GM12878 (cell line): ENCODE measurements at regions not wholly inside any gene's neighbourhood (a gene's known extent, or its start where the extent isn't known, plus 50 kb on each side); places are given as distances from the start of the nearest gene placed in this dataset.

ENCODE experiments used
- ATAC-seq: fragments of 200-7000 bp; cut with Tn5 transposase; 3 replicates; pipeline ENCODE4 v1.9.1; 2020; ENCODE audit warnings: mild to moderate bottlenecking, moderate library complexity
- BruUV-seq: library from RNA; stranded (reverse); fragments of 400-500 nt; replicated peaks from 2 replicates; lab custom pipeline; 2021; lab: Mats Ljungman, UMichigan
- CTCF ChIA-PET: fragments of 300-600 bp; sonication (Branson Sonifier 250); formaldehyde crosslinking; extraction: SDS; loops from one replicate; lab custom pipeline; 2021; ENCODE audit warnings: inconsistent platforms; lab: Yijun Ruan, JAX
- POLR2A ChIA-PET: fragments of 350-600 bp; formaldehyde crosslinking; extraction: SDS; loops from one replicate; lab custom pipeline; 2021; ENCODE audit warnings: inconsistent platforms; lab: Charles Lee
- RAD21 ChIA-PET: fragments of 300-600 bp; sonication (Branson Sonifier 250); formaldehyde crosslinking; loops from one replicate; lab custom pipeline; 2023; ENCODE audit warnings: antibody characterized with exemption; ENCODE audit not compliant: unreplicated experiment; lab: Charles Lee
- SMC1A ChIA-PET: fragments of 300-600 bp; sonication (Branson Sonifier 250); formaldehyde crosslinking; loops from one replicate; lab custom pipeline; 2023; ENCODE audit not compliant: unreplicated experiment, uncharacterized antibody; lab: Charles Lee
- DNase-seq: peaks from one replicate; pipeline ENCODE4 v3.0.0-alpha.2; 2011; ENCODE audit warnings: low read depth, low spot score
- FAIRE-seq: peaks from 3 replicates; lab custom pipeline; 2011; peaks lifted over from hg19 to GRCh38; lab: Jason Lieb, UNC
- H2AFZ ChIP-seq: 2 replicates; pipeline ENCODE4 v1.6.0; 2011; ENCODE audit warnings: low read depth, low read length, control low read depth; ENCODE audit not compliant: control insufficient read depth
- H3K27ac ChIP-seq: 2 replicates; pipeline ENCODE4 v1.5.1; 2011; ENCODE audit warnings: control low read depth; ENCODE audit not compliant: control insufficient read depth, insufficient read depth
- H3K27me3 ChIP-seq, 2 experiments: replicated peaks in 1 of 2; 2 replicates each; pipeline versions ENCODE4 v1.6.0 to v1.6.1; 2011; ENCODE audit warnings: low read length in 1 of 2; ENCODE audit not compliant: control insufficient read depth in 2 of 2, insufficient read depth in 2 of 2
- H3K36me3 ChIP-seq, 2 experiments: 2 replicates each; pipeline ENCODE4 v1.5.1; 2011; ENCODE audit warnings: low read length in 1 of 2; ENCODE audit not compliant: control insufficient read depth in 2 of 2, insufficient read depth in 2 of 2
- H3K4me1 ChIP-seq: 2 replicates; pipeline ENCODE4 v1.6.1; 2011; ENCODE audit warnings: mild to moderate bottlenecking, low read length, moderate library complexity, mixed read lengths; ENCODE audit not compliant: control insufficient read depth, insufficient read depth
- H3K4me2 ChIP-seq: 2 replicates; pipeline ENCODE4 v1.6.0; 2011; ENCODE audit warnings: control low read depth; ENCODE audit not compliant: control insufficient read depth, insufficient read depth
- H3K4me3 ChIP-seq: fragments of 200-600 bp; sonication (generic); 2 replicates; pipeline ENCODE4 v1.5.1; 2016
- H3K79me2 ChIP-seq: 2 replicates; pipeline ENCODE4 v1.6.0; 2011; ENCODE audit warnings: low read length; ENCODE audit not compliant: control insufficient read depth, insufficient read depth
- H3K9ac ChIP-seq: 2 replicates; pipeline ENCODE4 v1.8.0; 2011; ENCODE audit warnings: low read length, control low read depth, mixed read lengths; ENCODE audit not compliant: control insufficient read depth, insufficient read depth
- H3K9me3 ChIP-seq: replicated peaks from 3 replicates; pipeline ENCODE4 v1.5.1; 2011; ENCODE audit warnings: mild to moderate bottlenecking, low read length; ENCODE audit not compliant: control insufficient read depth, insufficient read depth
- H4K20me1 ChIP-seq: 2 replicates; pipeline ENCODE4 v1.6.0; 2011; ENCODE audit not compliant: control insufficient read depth, insufficient read depth
- ASH2L ChIP-seq: fragments of 300-600, 200-600 bp; sonication (generic); IDR thresholded peaks from 2 replicates; pipeline ENCODE4 v1.6.1; 2017; ENCODE audit warnings: low read depth, mild to moderate bottlenecking, borderline replicate concordance
- CEBPB ChIP-seq, 2 experiments: fragments of 150-350 bp in 1 of 2; IDR thresholded peaks; 2 replicates each; pipeline ENCODE4 v1.6.1; 2012 to 2014; ENCODE audit warnings: low read depth in 2 of 2, low read length in 2 of 2, borderline replicate concordance in 1 of 2, inconsistent platforms in 1 of 2
- ESRRA ChIP-seq: IDR thresholded peaks from 2 replicates; pipeline ENCODE4 v1.6.1; 2012; ENCODE audit warnings: mild to moderate bottlenecking, low read length, improper control_type of control experiment
- MEF2B ChIP-seq: fragments of 450-650 bp; IDR thresholded peaks from 2 replicates; pipeline ENCODE4 v1.6.1; 2018; ENCODE audit warnings: mild to moderate bottlenecking, moderate library complexity; ENCODE audit not compliant: partially characterized antibody, poor library complexity, severe bottlenecking
- MYB ChIP-seq: fragments of 150-350 bp; IDR thresholded peaks from 2 replicates; pipeline ENCODE4 v1.6.1; 2014; ENCODE audit warnings: mild to moderate bottlenecking, low read depth, low read length, borderline replicate concordance
- NBN ChIP-seq: fragments of 450-650 bp; IDR thresholded peaks from 2 replicates; pipeline ENCODE4 v1.6.1; 2016
- NFXL1 ChIP-seq: fragments of 450-650 bp; IDR thresholded peaks from 2 replicates; pipeline ENCODE4 v1.6.1; 2017; ENCODE audit warnings: antibody characterized with exemption, mild to moderate bottlenecking, borderline replicate concordance
- PAX5 ChIP-seq: IDR thresholded peaks from 2 replicates; pipeline ENCODE4 v1.6.1; 2011; ENCODE audit warnings: low read depth, low read length, borderline replicate concordance
- PML ChIP-seq: IDR thresholded peaks from 2 replicates; pipeline ENCODE4 v1.6.1; 2012; ENCODE audit warnings: low read length, inconsistent platforms
- POLR2AphosphoS2 ChIP-seq: IDR thresholded peaks from 2 replicates; pipeline ENCODE4 v1.6.1; 2011; ENCODE audit warnings: low read depth, mild to moderate bottlenecking, low read length, improper control_type of control experiment, moderate library complexity
- RFX5 ChIP-seq: IDR thresholded peaks from 2 replicates; pipeline ENCODE4 v1.6.1; 2011; ENCODE audit warnings: low read depth, low read length, improper control_type of control experiment
- SMAD5 ChIP-seq: IDR thresholded peaks from 2 replicates; pipeline ENCODE4 v1.6.1; 2016; ENCODE audit warnings: antibody characterized with exemption, low read depth
- SMARCA5 ChIP-seq: fragments of 450-650 bp; IDR thresholded peaks from 2 replicates; pipeline ENCODE4 v1.6.1; 2017; ENCODE audit warnings: mild to moderate bottlenecking
- STAT3 ChIP-seq: IDR thresholded peaks from 2 replicates; pipeline ENCODE4 v1.6.1; 2011; ENCODE audit warnings: low read depth, low read length, improper control_type of control experiment
- WRNIP1 ChIP-seq: IDR thresholded peaks from 2 replicates; pipeline ENCODE4 v1.6.1; 2011; ENCODE audit warnings: low read depth, low read length, improper control_type of control experiment, borderline replicate concordance
- ZNF24 ChIP-seq: fragments of 450-650 bp; IDR thresholded peaks from 2 replicates; pipeline ENCODE4 v1.6.1; 2017; ENCODE audit warnings: antibody characterized with exemption, mild to moderate bottlenecking
- ZNF622 ChIP-seq: fragments of 450-650 bp; IDR thresholded peaks from 2 replicates; pipeline ENCODE4 v1.6.1; 2017; ENCODE audit warnings: mild to moderate bottlenecking, inconsistent platforms
- WGBS: methylation state at CpG from one replicate; pipeline ENCODE4 v1.1.6; 2016; ENCODE audit warnings: low lambda C conversion rate; ENCODE audit not compliant: insufficient replicate concordance, insufficient coverage; ENCODE audit errors: missing lambda C conversion rate; 5-methylcytosine and 5-hydroxymethylcytosine counted together
- in situ Hi-C: fragments of 300-500 bp; cut with MboI; formaldehyde crosslinking; loops from 9 replicates; pipeline ENCODE4 v1.14.3; 2018; ENCODE audit warnings: mixed read lengths
- intact Hi-C: fragments of 100-400 bp; cut with micrococcal nuclease; formaldehyde crosslinking; loops from one replicate; pipeline ENCODE4 v1.14.2; 2022; ENCODE audit not compliant: unreplicated experiment
- TF ChIP-seq, protein P1 (sequence below): fragments of 450-650 bp; IDR thresholded peaks from 2 replicates; pipeline ENCODE4 v1.6.1; 2017; ENCODE audit warnings: low read depth, mild to moderate bottlenecking, moderate library complexity

DNA sequence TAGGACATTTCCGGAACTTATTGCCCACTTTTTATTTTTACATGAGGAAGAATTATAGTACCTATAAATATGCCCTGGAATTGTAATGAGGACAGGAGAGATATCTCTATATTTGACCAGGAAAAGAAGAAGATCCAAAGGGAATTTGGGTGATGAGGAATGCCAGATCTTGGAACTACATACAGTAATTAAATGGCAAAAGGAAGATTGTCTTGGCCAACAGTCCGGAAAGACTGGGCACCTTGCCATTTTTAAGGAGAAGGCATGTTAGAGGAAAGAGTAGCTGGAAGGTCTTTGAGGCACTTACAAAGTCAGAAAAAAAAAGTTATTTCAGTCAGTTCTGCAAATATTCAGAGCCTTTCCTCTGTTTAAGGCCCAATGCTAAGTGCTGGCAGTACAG, 616.4 kb downstream of the MED13L start:
- H4K20me1 ChIP-seq, result no peaks in the 10 kb centered on the region
- no peak overlapping the region for H3K27ac ChIP-seq
- TF ChIP-seq MYB, result no peak
- TF ChIP-seq, protein P1, sequence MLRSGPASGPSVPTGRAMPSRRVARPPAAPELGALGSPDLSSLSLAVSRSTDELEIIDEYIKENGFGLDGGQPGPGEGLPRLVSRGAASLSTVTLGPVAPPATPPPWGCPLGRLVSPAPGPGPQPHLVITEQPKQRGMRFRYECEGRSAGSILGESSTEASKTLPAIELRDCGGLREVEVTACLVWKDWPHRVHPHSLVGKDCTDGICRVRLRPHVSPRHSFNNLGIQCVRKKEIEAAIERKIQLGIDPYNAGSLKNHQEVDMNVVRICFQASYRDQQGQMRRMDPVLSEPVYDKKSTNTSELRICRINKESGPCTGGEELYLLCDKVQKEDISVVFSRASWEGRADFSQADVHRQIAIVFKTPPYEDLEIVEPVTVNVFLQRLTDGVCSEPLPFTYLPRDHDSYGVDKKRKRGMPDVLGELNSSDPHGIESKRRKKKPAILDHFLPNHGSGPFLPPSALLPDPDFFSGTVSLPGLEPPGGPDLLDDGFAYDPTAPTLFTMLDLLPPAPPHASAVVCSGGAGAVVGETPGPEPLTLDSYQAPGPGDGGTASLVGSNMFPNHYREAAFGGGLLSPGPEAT, result no peak
- no peak for TF ChIP-seq MEF2B
- no peak for TF ChIP-seq ZNF622
- TF ChIP-seq RFX5, result no peak
- no peak for TF ChIP-seq NFXL1
- no peak for TF ChIP-seq WRNIP1
- TF ChIP-seq ASH2L, result no peak
- no peak for TF ChIP-seq ESRRA
- TF ChIP-seq PAX5, result no peak
- TF ChIP-seq NBN, result no peak
- no peak for TF ChIP-seq STAT3
- no peak for TF ChIP-seq SMARCA5
- TF ChIP-seq PML, result no peak
- TF ChIP-seq POLR2AphosphoS2, result no peak
- no peak for TF ChIP-seq CEBPB (IDR thresholded peaks at IDR 0.05; ENCODE audit: borderline replicate concordance in 1 of 2, low read depth in 2 of 2, low read length in 2 of 2)
- no peak for TF ChIP-seq ZNF24
- no peak for TF ChIP-seq SMAD5
- H3K4me2 ChIP-seq, result no peak overlapping the region
- ChIA-PET SMC1A (no interaction called here), POLR2A (no interaction called here), CTCF (no interaction called here), RAD21 (interaction anchor here (0.6 kb wide), 1 partner anchor 1048 kb away, joined by 4 read pairs; no protein-coding TSS in a partner anchor)
- no peaks in the 10 kb centered on the region for H3K79me2 ChIP-seq
- DNase-seq (no peak), FAIRE-seq (no peak), ATAC-seq (no peak)
- H3K36me3 ChIP-seq, result no peaks in the 10 kb centered on the region
- no peaks in the 10 kb centered on the region for H3K4me1 ChIP-seq
- BruUV-seq, result no TSS peak
- no peak overlapping the region for H3K4me3 ChIP-seq
- H3K9ac ChIP-seq, result no peak overlapping the region
- H2AFZ ChIP-seq, result no peak overlapping the region
- H3K9me3 ChIP-seq, result no peaks in the 10 kb centered on the region
- 53% methylated on average over 2 of the region's 2 CpGs for WGBS
- peaks cover 0 to 2% of the 10 kb centered on the region in 2 experiments; a peak in 1 of 4 replicates for H3K27me3 ChIP-seq
- intact Hi-C loops, result no loop called here
- in situ Hi-C loops, result no loop called here
